ENCODE measurements at regions not wholly inside any gene's neighbourhood (a gene's known extent, or its start where the extent isn't known, plus 50 kb on each side); places are given as distances from the start of the nearest gene placed in this dataset.

DNA sequence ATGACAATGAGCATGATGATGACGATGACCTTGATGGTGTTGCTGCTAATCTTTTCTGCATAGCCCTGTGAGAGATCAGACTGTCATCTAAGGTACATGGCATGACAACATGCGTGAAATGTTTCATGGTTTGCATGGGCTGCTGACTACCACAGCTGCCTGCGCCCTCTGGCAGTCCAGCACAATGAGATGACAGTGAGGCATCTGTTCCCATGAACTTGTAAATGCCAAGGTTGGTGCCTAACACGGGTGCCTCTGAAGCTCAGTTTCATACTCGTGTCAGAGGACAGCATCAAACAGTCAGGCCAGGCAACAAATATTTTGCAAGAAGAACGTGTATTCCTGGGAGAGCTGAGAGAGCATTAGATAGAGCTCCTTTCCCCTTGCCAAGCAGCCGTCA lies 122.0 kb upstream of the PRKCQ start:
- no peaks in the 10 kb centered on the region for H3K79me2 ChIP-seq (ENCODE audit: insufficient read depth, low read length)
- H2AK5ac ChIP-seq (ENCODE audit: insufficient read length, low read length), result no peak overlapping the region
- no peaks in the 10 kb centered on the region for H3K79me1 ChIP-seq (ENCODE audit: insufficient read depth, low read depth, low read length, poor library complexity, severe bottlenecking)
- no peak overlapping the region for H2BK20ac ChIP-seq (ENCODE audit: low read depth, low read length, poor library complexity, severe bottlenecking)
- no peak overlapping the region for H2BK120ac ChIP-seq (ENCODE audit: low read depth, low read length, poor library complexity, severe bottlenecking)
- H3K4me3 Mint-ChIP-seq, result no peak overlapping the region
- no peak overlapping the region for H3K56ac ChIP-seq (ENCODE audit: insufficient read length, low read depth, low read length)
- H3K9me3 Mint-ChIP-seq, result no peaks in the 10 kb centered on the region
- H3K9ac ChIP-seq (ENCODE audit: extremely low read depth, insufficient read length, low read length), result no peak overlapping the region
- no peak overlapping the region for H4K5ac ChIP-seq (ENCODE audit: insufficient read length, low read depth, low read length)
- no peak overlapping the region for H3K27ac ChIP-seq (ENCODE audit: insufficient read length, low read depth, low read length)
- peaks cover 9 to 12% of the 10 kb centered on the region in 2 experiments; a peak in 3 of 4 replicates for H3K4me1 Mint-ChIP-seq
- no peak overlapping the region for H2BK5ac ChIP-seq (ENCODE audit: insufficient read length, low read length)
- no peak overlapping the region for H3K23ac ChIP-seq (ENCODE audit: insufficient read length, low read depth, low read length)
- H3K27me3 Mint-ChIP-seq (ENCODE audit: low read depth), result no peaks in the 10 kb centered on the region
- no peaks in the 10 kb centered on the region for H3K4me1 ChIP-seq (ENCODE audit: insufficient read depth, low read length)
- no peak for DNase-seq
- H3K14ac ChIP-seq (ENCODE audit: insufficient read depth, low read length), result no peak overlapping the region
- H3K27me3 ChIP-seq (ENCODE audit: insufficient read depth, low read length), result no peaks in the 10 kb centered on the region
- no peak overlapping the region for H4K8ac ChIP-seq (replicated peaks; ENCODE audit: insufficient read length, low read depth, low read length)
- no peak overlapping the region for H3K18ac ChIP-seq (ENCODE audit: insufficient read length, low read depth, low read length)
- no peaks in the 10 kb centered on the region for H3K9me3 ChIP-seq (ENCODE audit: control insufficient read depth, low read depth, low read length)
- TF ChIP-seq CTCF (conservative IDR thresholded peaks at IDR 0.05), result no peak
- no peak overlapping the region for H3T11ph ChIP-seq (ENCODE audit: low read length)
- no peak overlapping the region for H2BK15ac ChIP-seq (ENCODE audit: low read depth, low read length)
- no peak overlapping the region for H2BK12ac ChIP-seq (ENCODE audit: insufficient read length, low read depth, low read length)
- no peak overlapping the region for H3K27ac Mint-ChIP-seq
- no CpG with 5 or more reads among the region's 7 CpGs for WGBS (ENCODE audit: extremely low coverage, insufficient read length, low lambda C conversion rate)
- H3K36me3 Mint-ChIP-seq (ENCODE audit: insufficient read depth in 1 of 3, low read depth in 3 of 3), result no peaks in the 10 kb centered on the region
- H4K20me1 ChIP-seq (ENCODE audit: control insufficient read depth, insufficient read depth, insufficient read length), result no peaks in the 10 kb centered on the region
- no peak overlapping the region for H2AFZ ChIP-seq (ENCODE audit: low read length)
- H3K4me2 ChIP-seq (ENCODE audit: insufficient read depth, insufficient read length, low read length), result no peak overlapping the region
- no peak overlapping the region for H4K91ac ChIP-seq (ENCODE audit: insufficient read length, low read depth, low read length)
- H3K23me2 ChIP-seq (ENCODE audit: insufficient read length, low read depth, low read length, poor library complexity, severe bottlenecking), result no peaks in the 10 kb centered on the region
- no peak overlapping the region for H3K4ac ChIP-seq (ENCODE audit: low read depth, low read length)

All from H9 (cell line).